HG03159 (cell line): ENCODE measurements at regions not wholly inside any gene's neighbourhood (a gene's known extent, or its start where the extent isn't known, plus 50 kb on each side); places are given as distances from the start of the nearest gene placed in this dataset.
"Not testable (repeated sequence)": the region's sequence is repeated elsewhere in the genome, so short reads cannot be mapped to it uniquely, and the experiment has no call there.

ENCODE experiments used
- ATAC-seq: cut with Tn5 transposase; IDR thresholded peaks from one replicate; pipeline ENCODE4 v1.9.1; 2021; ENCODE audit warnings: mild to moderate bottlenecking, moderate library complexity; ENCODE audit not compliant: unreplicated experiment

- no peak for ATAC-seq
Measured at GRCh38 chr15:20369500-20369899, 172.1 kb downstream of the GOLGA6L6 start.

- no peak for ATAC-seq
Measured at GRCh38 chr15:20368974-20369373, 172.6 kb downstream of the GOLGA6L6 start.

GRCh38 chr15:20367093-20367492, 174.5 kb downstream of the GOLGA6L6 start:
- ATAC-seq: no peak

DNA sequence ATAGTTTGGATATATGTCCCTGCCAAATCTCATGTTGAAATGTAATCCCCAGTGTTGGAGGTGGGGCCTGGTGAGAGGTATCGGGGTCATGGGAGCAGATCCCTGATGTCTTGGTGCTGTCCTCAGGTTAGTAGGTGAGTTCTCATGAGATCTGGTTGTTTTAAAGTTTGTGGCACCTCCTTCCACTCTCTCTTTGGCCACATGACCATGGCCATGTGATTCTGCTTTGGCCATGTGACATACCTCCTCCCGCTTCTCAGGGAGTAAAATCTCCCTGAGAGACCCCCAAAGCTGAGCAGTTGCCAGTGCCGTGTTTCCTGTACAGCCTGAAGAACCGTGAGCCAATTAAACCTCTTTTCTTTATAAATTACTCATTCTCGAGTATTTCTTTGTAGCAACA, 178.0 kb downstream of the GOLGA6L6 start:
- not testable (repeated sequence) for ATAC-seq

DNA sequence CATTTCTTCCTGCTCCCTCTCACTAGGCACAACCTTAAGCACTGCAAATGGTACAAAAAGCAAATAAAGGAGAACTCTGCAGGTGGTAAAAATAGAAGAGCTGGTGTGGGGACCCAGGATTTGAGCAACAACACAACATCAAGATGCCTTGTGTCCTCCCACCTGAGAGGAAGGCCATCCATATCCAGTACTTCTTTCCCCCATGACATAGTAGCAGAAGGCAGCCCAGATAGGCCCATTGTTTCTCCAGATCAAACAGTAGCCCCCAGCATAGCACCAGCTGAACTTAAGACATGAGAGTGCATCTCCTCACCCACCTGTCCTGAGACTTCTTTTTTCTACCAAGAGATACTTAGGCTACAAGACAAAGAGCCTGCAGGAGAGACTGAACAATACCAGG, 180.5 kb downstream of the GOLGA6L6 start:
- ATAC-seq: no peak

- ATAC-seq: no peak
Measured at GRCh38 chr15:20358779-20359414, 182.7 kb downstream of the GOLGA6L6 start.

DNA sequence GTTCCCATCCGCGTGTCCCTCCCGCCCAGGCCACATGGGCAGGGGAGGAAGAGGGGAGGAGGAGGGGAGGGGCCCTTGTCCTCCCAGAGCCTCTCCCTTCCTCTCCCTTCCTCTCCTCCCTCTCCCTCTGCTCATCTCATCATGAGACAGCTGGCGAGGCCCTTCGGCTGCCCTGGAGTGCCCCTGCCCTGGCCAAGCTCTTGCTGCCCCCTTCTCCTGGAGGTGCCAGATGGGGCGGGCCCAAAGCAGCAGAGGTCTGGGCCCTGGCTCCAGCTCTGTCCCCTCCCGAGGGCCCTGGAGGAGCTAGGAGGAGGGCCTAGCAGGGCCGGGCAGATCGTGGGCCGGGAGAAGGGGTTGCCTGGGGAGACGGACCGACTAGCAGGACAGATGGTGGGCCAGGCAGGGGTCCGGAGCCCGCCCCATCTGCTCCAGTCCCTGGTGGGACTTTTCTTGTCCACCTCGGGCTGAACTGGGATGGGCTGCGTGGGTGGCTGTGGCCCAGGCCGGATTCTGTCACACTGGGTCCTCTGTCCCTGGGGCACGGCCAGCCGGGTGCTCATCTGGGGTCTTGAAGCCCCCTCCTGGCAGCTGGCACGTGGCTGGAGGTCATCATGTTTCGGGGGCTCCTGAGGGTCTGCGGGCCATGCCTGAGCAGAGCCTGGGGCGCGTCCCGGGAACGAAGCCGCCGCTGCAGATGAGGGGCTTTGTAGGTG, 183.4 kb downstream of the GOLGA6L6 start:
- no peak for ATAC-seq

- ATAC-seq: no peak
Measured at GRCh38 chr15:20357481-20358065, 184.0 kb downstream of the GOLGA6L6 start.

GRCh38 chr15:20356911-20357480, 184.6 kb downstream of the GOLGA6L6 start:
- ATAC-seq: peak; percentile 6

GRCh38 chr15:20356444-20356910, 185.1 kb downstream of the GOLGA6L6 start:
- ATAC-seq: peak; percentile 53

- no peak for ATAC-seq
Measured at GRCh38 chr15:20355256-20355868, 186.2 kb downstream of the GOLGA6L6 start.

DNA sequence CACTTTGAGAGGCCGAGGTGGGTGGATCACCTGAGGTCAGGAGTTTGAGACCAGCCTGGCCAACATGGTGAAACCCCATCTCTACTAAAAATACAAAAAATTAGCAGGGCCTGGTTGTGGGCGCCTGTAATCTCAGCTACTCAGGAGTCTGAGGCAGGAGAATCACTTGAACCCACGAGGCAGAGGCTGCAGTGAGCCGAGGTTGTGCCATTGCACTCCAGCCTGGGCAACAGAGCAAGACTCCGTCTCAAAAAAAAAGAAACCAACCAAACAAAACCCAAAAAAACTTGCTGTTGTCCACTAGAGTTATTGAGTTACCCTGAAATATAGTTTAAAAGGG, 186.7 kb downstream of the GOLGA6L6 start:
- ATAC-seq: not testable (repeated sequence)

DNA sequence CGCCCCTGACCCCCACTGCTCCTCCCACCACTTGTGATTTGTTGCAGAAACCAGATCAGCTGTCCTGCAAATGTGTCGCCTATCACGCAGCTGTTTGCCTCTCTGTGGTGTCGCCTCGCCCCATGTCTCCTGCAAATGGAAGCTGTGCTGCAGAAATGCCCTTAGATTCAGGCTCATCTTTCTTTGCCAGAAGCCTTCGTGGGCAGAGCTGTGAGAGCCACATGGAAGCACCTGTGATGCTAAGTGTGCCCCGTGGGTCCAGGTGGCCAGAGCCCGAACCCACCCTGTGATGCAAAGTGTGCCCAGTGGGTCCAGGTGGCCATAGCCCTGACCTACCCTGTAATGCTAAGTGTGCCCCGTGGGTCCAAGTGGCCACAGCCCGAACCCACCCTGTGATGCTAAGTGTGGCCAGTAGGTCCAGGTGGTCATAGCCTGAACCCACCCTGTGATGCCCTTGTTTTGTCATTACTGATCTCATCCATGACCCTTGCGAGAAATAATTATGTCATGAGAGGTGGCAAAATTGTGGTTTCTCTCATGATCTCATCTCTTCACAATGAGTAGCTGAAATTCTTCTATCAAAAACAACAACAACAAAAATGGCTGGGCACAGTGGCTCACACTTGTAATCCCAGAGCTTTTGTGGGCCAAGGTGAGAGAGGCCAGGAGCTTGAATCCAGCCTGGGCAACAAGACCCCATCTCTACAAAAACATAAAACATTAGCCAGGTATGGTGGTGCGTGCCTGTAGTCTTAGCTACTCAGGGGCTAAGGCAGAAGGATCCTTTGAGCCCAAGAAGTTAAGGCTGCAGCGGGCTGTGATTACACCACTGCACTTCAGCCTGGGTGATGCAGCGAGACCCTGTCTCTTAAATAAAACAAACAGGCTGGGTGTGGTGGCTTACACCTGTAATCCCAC, 187.4 kb downstream of the GOLGA6L6 start:
- ATAC-seq: no peak

GRCh38 chr15:20352241-20353200, 189.1 kb downstream of the GOLGA6L6 start:
- ATAC-seq: no peak

DNA sequence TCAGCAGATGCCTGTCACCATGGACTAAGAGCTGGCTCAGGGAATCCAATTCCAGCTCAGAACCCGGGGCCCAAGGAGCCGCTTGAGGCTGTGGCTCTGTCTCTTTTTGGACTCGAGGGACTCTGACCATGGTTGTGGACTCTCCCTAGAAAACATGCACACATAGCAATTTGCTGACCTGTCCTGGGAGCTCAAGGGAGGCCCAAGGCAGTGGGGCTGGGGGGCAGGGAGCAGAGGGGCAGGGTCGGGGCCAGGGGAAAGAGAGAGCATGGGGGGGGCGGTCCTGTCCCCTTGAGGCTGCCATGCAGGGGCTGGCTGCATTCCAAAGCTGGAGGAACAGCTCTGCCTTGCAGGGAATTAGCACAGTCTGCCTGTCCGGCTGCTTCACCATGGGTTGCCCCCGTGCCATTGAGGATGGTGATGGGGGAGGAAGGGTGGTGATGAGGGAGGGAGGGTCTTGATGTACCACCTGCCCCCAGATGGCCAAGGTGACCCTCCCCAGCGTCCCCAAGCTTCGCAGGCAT, 190.1 kb downstream of the GOLGA6L6 start:
- ATAC-seq: no peak

GRCh38 chr15:20349774-20350498, 191.7 kb downstream of the GOLGA6L6 start:
- no peak for ATAC-seq

DNA sequence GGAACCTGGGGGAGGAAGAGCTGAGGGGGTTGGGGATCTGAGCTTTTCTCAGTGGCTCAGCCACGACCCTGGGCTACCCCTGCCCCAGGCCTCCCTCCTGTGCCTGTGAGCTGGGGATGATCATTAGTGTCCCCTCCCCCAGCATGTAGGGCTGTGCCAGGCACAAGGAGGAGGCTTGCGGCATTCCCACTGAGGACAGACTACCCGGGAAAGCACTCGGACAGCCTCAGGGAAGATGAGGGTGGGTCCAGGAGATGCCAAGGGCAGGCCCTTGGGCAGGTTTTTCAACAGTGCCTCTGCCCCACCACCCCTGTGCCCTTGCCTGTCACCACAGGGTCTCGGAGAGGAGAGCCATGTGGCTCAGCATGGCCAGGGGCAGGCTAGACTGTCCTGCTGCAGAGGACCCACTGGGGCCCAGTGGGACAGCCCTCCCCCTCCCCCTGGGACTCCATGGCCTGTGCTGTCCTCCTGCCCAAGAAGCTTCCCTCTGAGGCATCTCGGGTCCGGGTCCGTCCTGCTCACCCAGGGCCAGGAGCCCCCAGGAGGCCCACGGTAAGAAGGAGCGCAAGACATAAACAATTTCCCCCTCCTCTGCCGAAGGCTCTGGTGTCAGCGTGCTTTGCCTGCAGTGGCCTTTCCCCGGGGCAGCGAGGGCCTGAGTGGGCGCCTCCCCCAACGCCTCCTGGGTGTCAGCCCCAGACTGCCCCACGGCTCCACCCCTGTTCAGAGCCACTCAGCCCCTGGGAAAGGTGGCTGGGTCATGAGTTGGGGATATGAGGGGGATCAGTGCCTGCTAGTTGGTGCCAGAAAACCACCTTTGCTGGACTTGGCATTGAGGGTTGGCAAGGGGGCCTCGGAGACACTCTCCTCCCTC, 192.5 kb downstream of the GOLGA6L6 start:
- ATAC-seq: no peak
